ENCODE measurements at regions not wholly inside any gene's neighbourhood (a gene's known extent, or its start where the extent isn't known, plus 50 kb on each side); places are given as distances from the start of the nearest gene placed in this dataset.
"Not testable (repeated sequence)": the region's sequence is repeated elsewhere in the genome, so short reads cannot be mapped to it uniquely, and the experiment has no call there.

- not testable (repeated sequence) for TF ChIP-seq POLR2A (IDR thresholded peaks at IDR 0.05; ENCODE audit: extremely low read depth, insufficient read length); CTCF (IDR thresholded peaks at IDR 0.05; ENCODE audit: low read depth, low read length); MYC (IDR thresholded peaks at IDR 0.05; ENCODE audit: low read depth, low read length); MAX (IDR thresholded peaks at IDR 0.05; ENCODE audit: low read depth, low read length)
These were observed 153.1 kb upstream of the PCDH9 start for GRCh38 chr13:67383109-67383757.
